ENCODE measurements at regions not wholly inside any gene's neighbourhood (a gene's known extent, or its start where the extent isn't known, plus 50 kb on each side); places are given as distances from the start of the nearest gene placed in this dataset.

- no peak for TF ChIP-seq ZNF169 (tag by site-specific recombination; IDR thresholded peaks at IDR 0.05)
- TF ChIP-seq CTCF (tag by site-specific recombination; IDR thresholded peaks at IDR 0.05), result no peak
- TF ChIP-seq PBX3 (CRISPR knock-in tag; IDR thresholded peaks at IDR 0.05), result no peak
- no peak for TF ChIP-seq YY2 (tag by site-specific recombination; IDR thresholded peaks at IDR 0.05)
- no peak for TF ChIP-seq ZNF416 (tag by site-specific recombination; IDR thresholded peaks at IDR 0.05)
- TF ChIP-seq ZSCAN23 (tag by site-specific recombination; IDR thresholded peaks at IDR 0.05), result no peak
- no peak for TF ChIP-seq ZNF132 (tag by site-specific recombination; IDR thresholded peaks at IDR 0.05; ENCODE audit: borderline replicate concordance)
- TF ChIP-seq ZNF837 (tag by site-specific recombination; IDR thresholded peaks at IDR 0.05), result no peak
- TF ChIP-seq ZNF423 (tag by site-specific recombination; IDR thresholded peaks at IDR 0.05), result no peak
Observed at GRCh38 chr12:23014749-23015148, 389.8 kb downstream of the ETNK1 start.
